Panc1 (cell line): ENCODE measurements at regions not wholly inside any gene's neighbourhood (a gene's known extent, or its start where the extent isn't known, plus 50 kb on each side); places are given as distances from the start of the nearest gene placed in this dataset.

Experiments used
- ATAC-seq: fragments of 200-7000 bp; cut with Tn5 transposase; 2 replicates; pipeline ENCODE4 v1.9.1; 2020; ENCODE audit warnings: mild to moderate bottlenecking, moderate library complexity
- BruUV-seq: library from RNA; stranded (reverse); fragments of 400-500 nt; replicated peaks from 2 replicates; lab custom pipeline; 2021; lab: Mats Ljungman, UMichigan
- CTCF ChIA-PET: fragments of 300-600 bp; sonication (Branson Sonifier 250); formaldehyde crosslinking; loops from one replicate; lab custom pipeline; 2022; ENCODE audit warnings: antibody characterized with exemption; lab: Charles Lee
- POLR2A ChIA-PET: fragments of 300-600 bp; sonication (Branson Sonifier 250); formaldehyde crosslinking; loops from one replicate; lab custom pipeline; 2022; ENCODE audit warnings: antibody characterized with exemption; lab: Charles Lee
- DNase-seq: peaks from one replicate; pipeline ENCODE4 v3.0.0-alpha.2; 2010; ENCODE audit warnings: low read depth, low spot score
- H3K27ac ChIP-seq: 2 replicates; pipeline ENCODE4 v1.5.1; 2011; ENCODE audit warnings: mild to moderate bottlenecking, low read length, inconsistent platforms
- H3K27me3 ChIP-seq: fragments of 200-500 bp; sonication (Bioruptor generic); 2 replicates; pipeline ENCODE4 v1.6.0; 2014; ENCODE audit warnings: low read length, inconsistent platforms; ENCODE audit not compliant: control insufficient read depth, insufficient read depth
- H3K36me3 ChIP-seq: fragments of 200-500 bp; sonication (Bioruptor generic); 2 replicates; pipeline ENCODE4 v1.5.1; 2014; ENCODE audit warnings: inconsistent platforms, mild to moderate bottlenecking, low read length, moderate library complexity; ENCODE audit not compliant: control insufficient read depth, insufficient read depth
- H3K4me1 ChIP-seq: 2 replicates; pipeline ENCODE4 v1.5.1; 2011; ENCODE audit warnings: inconsistent platforms, mild to moderate bottlenecking, low read length, moderate library complexity; ENCODE audit not compliant: control insufficient read depth, insufficient read depth
- H3K4me3 ChIP-seq, 2 experiments: 2 replicates each; pipeline ENCODE4 v1.5.1; 2011 to 2012; ENCODE audit warnings: low read depth in 2 of 2, low read length in 2 of 2, mild to moderate bottlenecking in 2 of 2, inconsistent platforms in 1 of 2, moderate library complexity in 1 of 2
- H3K9me3 ChIP-seq: fragments of 200-500 bp; sonication (Bioruptor generic); 2 replicates; pipeline ENCODE4 v1.5.1; 2014; ENCODE audit warnings: low read depth, mild to moderate bottlenecking, inconsistent platforms, low read length, moderate library complexity; ENCODE audit not compliant: control insufficient read depth, insufficient read depth
- POLR2AphosphoS5 ChIP-seq: IDR thresholded peaks from 2 replicates; pipeline ENCODE4 v1.6.1; 2012; ENCODE audit warnings: mild to moderate bottlenecking, low read depth, low read length, moderate library complexity
- SIN3A ChIP-seq: IDR thresholded peaks from 2 replicates; pipeline ENCODE4 v1.6.1; 2012; ENCODE audit warnings: low read depth, mild to moderate bottlenecking, low read length, moderate library complexity, borderline replicate concordance; ENCODE audit not compliant: insufficient read depth
- TCF7L2 ChIP-seq: IDR thresholded peaks from 2 replicates; pipeline ENCODE4 v1.6.1; 2011; ENCODE audit warnings: mild to moderate bottlenecking, low read depth, low read length, inconsistent platforms
- in situ Hi-C: cut with HindIII; loops from 2 replicates; pipeline ENCODE4 v1.10.0; 2016; ENCODE audit warnings: low sequenced_read_pairs, low pct_unique_long_range_greater_than_20kb
- intact Hi-C: fragments of 100-400 bp; cut with micrococcal nuclease; formaldehyde crosslinking; loops from one replicate; pipeline ENCODE4 v1.10.0; 2022; ENCODE audit not compliant: unreplicated experiment
- TF ChIP-seq, protein P1 (sequence below), 2 experiments: IDR thresholded peaks; 2 replicates each; pipeline ENCODE4 v1.6.1; 2011 to 2012; ENCODE audit warnings: low read depth in 2 of 2, control low read depth in 1 of 2, low read length in 1 of 2, mild to moderate bottlenecking in 1 of 2, moderate library complexity in 1 of 2; ENCODE audit not compliant: insufficient read depth in 1 of 2
- TF ChIP-seq, protein P2 (sequence below): fragments of 450-650 bp; IDR thresholded peaks from 2 replicates; pipeline ENCODE4 v1.5.1; 2017; ENCODE audit warnings: mild to moderate bottlenecking

DNA sequence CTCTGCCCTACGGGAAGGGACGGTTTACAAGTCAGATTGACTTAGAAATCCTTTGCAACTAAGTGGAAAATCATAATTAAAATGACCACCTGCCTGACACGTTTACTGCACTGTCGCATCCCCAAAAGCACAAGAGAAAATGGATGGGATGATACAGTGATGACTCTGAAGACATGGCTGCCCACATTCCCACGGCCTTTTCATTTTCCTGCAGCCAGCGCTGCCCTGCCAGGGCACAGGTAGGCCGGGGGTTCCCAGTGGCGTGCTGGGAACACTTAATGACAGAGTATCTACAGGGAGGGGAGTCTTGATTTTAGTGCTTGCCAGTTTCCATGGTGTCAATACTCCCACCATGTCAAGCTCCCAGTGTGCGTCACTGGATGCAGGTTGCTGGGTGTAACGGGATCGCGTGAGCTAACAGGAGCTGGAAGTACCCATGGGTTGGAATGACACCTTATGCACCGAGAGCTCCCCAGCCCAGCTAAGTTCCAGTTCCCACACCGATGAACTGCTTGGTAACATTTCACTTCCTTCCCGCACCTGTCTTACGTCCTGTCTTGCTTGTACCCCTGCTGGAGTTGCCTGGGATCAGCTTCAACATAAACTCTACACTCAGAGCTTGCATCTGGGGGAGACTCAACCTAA, 129.0 kb downstream of the ANKRD60 start:
- ChIA-PET POLR2A (no interaction called here), CTCF (no interaction called here)
- Histone ChIP-seq H3K4me3 (no peak overlapping the region), H3K4me1 (no peaks in the 10 kb centered on the region), H3K9me3 (no peaks in the 10 kb centered on the region), H3K36me3 (no peaks in the 10 kb centered on the region), H3K27ac (no peak overlapping the region), H3K27me3 (no peaks in the 10 kb centered on the region)
- BruUV-seq, result no TSS peak
- ATAC-seq (no peak), DNase-seq (no peak)
- TF ChIP-seq, protein P1, sequence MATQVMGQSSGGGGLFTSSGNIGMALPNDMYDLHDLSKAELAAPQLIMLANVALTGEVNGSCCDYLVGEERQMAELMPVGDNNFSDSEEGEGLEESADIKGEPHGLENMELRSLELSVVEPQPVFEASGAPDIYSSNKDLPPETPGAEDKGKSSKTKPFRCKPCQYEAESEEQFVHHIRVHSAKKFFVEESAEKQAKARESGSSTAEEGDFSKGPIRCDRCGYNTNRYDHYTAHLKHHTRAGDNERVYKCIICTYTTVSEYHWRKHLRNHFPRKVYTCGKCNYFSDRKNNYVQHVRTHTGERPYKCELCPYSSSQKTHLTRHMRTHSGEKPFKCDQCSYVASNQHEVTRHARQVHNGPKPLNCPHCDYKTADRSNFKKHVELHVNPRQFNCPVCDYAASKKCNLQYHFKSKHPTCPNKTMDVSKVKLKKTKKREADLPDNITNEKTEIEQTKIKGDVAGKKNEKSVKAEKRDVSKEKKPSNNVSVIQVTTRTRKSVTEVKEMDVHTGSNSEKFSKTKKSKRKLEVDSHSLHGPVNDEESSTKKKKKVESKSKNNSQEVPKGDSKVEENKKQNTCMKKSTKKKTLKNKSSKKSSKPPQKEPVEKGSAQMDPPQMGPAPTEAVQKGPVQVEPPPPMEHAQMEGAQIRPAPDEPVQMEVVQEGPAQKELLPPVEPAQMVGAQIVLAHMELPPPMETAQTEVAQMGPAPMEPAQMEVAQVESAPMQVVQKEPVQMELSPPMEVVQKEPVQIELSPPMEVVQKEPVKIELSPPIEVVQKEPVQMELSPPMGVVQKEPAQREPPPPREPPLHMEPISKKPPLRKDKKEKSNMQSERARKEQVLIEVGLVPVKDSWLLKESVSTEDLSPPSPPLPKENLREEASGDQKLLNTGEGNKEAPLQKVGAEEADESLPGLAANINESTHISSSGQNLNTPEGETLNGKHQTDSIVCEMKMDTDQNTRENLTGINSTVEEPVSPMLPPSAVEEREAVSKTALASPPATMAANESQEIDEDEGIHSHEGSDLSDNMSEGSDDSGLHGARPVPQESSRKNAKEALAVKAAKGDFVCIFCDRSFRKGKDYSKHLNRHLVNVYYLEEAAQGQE (IDR thresholded peaks at IDR 0.05; ENCODE audit: insufficient read depth in 1 of 2, low read depth in 2 of 2, low read length in 1 of 2), result no peak
- TF ChIP-seq TCF7L2 (no peak), POLR2AphosphoS5 (no peak), SIN3A (no peak)
- TF ChIP-seq, protein P2, sequence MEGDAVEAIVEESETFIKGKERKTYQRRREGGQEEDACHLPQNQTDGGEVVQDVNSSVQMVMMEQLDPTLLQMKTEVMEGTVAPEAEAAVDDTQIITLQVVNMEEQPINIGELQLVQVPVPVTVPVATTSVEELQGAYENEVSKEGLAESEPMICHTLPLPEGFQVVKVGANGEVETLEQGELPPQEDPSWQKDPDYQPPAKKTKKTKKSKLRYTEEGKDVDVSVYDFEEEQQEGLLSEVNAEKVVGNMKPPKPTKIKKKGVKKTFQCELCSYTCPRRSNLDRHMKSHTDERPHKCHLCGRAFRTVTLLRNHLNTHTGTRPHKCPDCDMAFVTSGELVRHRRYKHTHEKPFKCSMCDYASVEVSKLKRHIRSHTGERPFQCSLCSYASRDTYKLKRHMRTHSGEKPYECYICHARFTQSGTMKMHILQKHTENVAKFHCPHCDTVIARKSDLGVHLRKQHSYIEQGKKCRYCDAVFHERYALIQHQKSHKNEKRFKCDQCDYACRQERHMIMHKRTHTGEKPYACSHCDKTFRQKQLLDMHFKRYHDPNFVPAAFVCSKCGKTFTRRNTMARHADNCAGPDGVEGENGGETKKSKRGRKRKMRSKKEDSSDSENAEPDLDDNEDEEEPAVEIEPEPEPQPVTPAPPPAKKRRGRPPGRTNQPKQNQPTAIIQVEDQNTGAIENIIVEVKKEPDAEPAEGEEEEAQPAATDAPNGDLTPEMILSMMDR, result no peak
- intact Hi-C loops, result no loop called here
- in situ Hi-C loops, result no loop called here

DNA sequence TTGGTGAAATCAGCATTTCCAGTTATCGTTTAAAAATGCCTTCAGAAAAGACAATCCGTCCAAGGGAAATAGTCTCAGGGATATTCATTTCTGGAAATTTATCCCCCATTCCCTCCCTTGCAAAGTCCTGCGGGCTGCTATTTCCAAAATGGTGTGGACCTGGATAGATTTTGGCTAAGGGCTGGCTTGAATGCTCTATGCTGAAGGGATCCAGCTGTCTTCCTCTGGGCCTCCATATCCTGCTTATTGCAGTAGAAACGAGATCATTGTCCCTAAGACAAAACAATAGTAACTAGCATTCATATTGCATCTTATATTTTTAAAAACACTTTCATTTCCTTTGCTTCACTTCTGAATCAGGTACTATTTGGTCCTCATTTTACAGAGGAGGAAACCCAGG, 129.9 kb downstream of the ANKRD60 start:
- no TSS peak for BruUV-seq
- Histone ChIP-seq H3K4me1 (no peaks in the 10 kb centered on the region), H3K4me3 (no peak overlapping the region), H3K9me3 (no peaks in the 10 kb centered on the region), H3K36me3 (no peaks in the 10 kb centered on the region), H3K27ac (no peak overlapping the region), H3K27me3 (no peaks in the 10 kb centered on the region)
- in situ Hi-C loops (no loop called here), intact Hi-C loops (no loop called here)
- TF ChIP-seq SIN3A (no peak), POLR2AphosphoS5 (no peak), TCF7L2 (no peak)
- TF ChIP-seq, protein P2, result no peak
- TF ChIP-seq, protein P1 (IDR thresholded peaks at IDR 0.05; ENCODE audit: insufficient read depth in 1 of 2, low read depth in 2 of 2, low read length in 1 of 2), result no peak
- DNase-seq (no peak), ATAC-seq (no peak)
- POLR2A ChIA-PET, result no interaction called here
- CTCF ChIA-PET, result no interaction called here
